Esophagus muscularis mucosa (tissue), 4 donors: ENCODE measurements at regions not wholly inside any gene's neighbourhood (a gene's known extent, or its start where the extent isn't known, plus 50 kb on each side); places are given as distances from the start of the nearest gene placed in this dataset.
"Not testable (repeated sequence)": the region's sequence is repeated elsewhere in the genome, so short reads cannot be mapped to it uniquely, and the experiment has no call there.

Experiments
- EP300 ChIP-seq: sonication (generic); formaldehyde crosslinking; IDR thresholded peaks from one replicate; pipeline ENCODE4 v1.6.1; 2017; ENCODE audit warnings: antibody characterized with exemption
- POLR2A ChIP-seq: fragments of 450-650 bp; IDR thresholded peaks from one replicate; pipeline ENCODE4 v1.6.1; 2017; ENCODE audit warnings: antibody characterized with exemption, moderate library complexity, mild to moderate bottlenecking, low read depth
- TF ChIP-seq, protein P1 (sequence below), 3 experiments: fragments of 200-600 bp in 2 of 3; fragments of 450-650 bp in 1 of 3; sonication (generic) in 2 of 3; IDR thresholded peaks; one replicate each; pipeline ENCODE4 v1.5.1; 2017 to 2019; ENCODE audit warnings: antibody characterized with exemption in 3 of 3, mild to moderate bottlenecking in 2 of 3, moderate library complexity in 1 of 3

DNA sequence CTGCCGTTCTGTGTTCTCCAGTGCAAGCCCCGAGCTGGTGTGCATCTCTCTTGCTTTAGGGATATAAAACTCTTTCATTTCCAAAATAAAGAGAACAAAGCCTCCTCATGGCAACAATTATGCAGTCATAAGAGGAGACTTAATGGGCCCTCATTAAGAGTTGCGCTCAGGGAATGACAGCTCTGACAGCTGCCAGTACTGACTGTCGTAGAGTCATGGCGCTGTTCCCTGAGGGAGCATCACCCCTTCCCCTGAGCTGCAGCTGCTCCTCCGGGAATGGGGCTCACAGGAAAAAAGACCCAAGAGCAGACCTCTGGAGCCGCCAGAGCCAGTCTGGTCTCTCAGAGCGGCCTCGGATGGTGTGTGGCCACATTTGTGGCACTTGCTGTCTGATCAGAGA lies 160.3 kb downstream of the TRIM43 start:
- TF ChIP-seq, protein P1, sequence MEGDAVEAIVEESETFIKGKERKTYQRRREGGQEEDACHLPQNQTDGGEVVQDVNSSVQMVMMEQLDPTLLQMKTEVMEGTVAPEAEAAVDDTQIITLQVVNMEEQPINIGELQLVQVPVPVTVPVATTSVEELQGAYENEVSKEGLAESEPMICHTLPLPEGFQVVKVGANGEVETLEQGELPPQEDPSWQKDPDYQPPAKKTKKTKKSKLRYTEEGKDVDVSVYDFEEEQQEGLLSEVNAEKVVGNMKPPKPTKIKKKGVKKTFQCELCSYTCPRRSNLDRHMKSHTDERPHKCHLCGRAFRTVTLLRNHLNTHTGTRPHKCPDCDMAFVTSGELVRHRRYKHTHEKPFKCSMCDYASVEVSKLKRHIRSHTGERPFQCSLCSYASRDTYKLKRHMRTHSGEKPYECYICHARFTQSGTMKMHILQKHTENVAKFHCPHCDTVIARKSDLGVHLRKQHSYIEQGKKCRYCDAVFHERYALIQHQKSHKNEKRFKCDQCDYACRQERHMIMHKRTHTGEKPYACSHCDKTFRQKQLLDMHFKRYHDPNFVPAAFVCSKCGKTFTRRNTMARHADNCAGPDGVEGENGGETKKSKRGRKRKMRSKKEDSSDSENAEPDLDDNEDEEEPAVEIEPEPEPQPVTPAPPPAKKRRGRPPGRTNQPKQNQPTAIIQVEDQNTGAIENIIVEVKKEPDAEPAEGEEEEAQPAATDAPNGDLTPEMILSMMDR (IDR thresholded peaks at IDR 0.05) = not testable (repeated sequence)
- TF ChIP-seq POLR2A, EP300: not testable (repeated sequence)
